Keratinocyte (primary cell): ENCODE measurements at regions not wholly inside any gene's neighbourhood (a gene's known extent, or its start where the extent isn't known, plus 50 kb on each side); places are given as distances from the start of the nearest gene placed in this dataset.

Experiments used
- EZH2 ChIP-seq: IDR thresholded peaks from one replicate; pipeline ENCODE4 v1.6.1; 2012; ENCODE audit warnings: inconsistent platforms, mild to moderate bottlenecking, low read length, moderate library complexity
- TF ChIP-seq, protein P1 (sequence below), 3 experiments: IDR thresholded peaks in 1 of 3; conservative IDR thresholded peaks in 1 of 3; optimal IDR thresholded peaks in 1 of 3; 2 replicates in 2 of 3; 3 replicates in 1 of 3; pipeline versions ENCODE3 to v1.5.1; 2011; ENCODE audit warnings: low read length in 3 of 3, mild to moderate bottlenecking in 3 of 3, moderate library complexity in 2 of 3, control low read depth in 1 of 3, inconsistent platforms in 1 of 3; ENCODE audit not compliant: insufficient read depth in 2 of 3; ENCODE audit errors: extremely low read depth in 1 of 3

GRCh38 chr12:105474672-105475071, 144.2 kb downstream of the C12orf75 start:
- TF ChIP-seq, protein P1, sequence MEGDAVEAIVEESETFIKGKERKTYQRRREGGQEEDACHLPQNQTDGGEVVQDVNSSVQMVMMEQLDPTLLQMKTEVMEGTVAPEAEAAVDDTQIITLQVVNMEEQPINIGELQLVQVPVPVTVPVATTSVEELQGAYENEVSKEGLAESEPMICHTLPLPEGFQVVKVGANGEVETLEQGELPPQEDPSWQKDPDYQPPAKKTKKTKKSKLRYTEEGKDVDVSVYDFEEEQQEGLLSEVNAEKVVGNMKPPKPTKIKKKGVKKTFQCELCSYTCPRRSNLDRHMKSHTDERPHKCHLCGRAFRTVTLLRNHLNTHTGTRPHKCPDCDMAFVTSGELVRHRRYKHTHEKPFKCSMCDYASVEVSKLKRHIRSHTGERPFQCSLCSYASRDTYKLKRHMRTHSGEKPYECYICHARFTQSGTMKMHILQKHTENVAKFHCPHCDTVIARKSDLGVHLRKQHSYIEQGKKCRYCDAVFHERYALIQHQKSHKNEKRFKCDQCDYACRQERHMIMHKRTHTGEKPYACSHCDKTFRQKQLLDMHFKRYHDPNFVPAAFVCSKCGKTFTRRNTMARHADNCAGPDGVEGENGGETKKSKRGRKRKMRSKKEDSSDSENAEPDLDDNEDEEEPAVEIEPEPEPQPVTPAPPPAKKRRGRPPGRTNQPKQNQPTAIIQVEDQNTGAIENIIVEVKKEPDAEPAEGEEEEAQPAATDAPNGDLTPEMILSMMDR (optimal IDR thresholded peaks at IDR 0.05 in 1 of 3, IDR thresholded peaks at IDR 0.05 in 1 of 3, conservative IDR thresholded peaks at IDR 0.05 in 1 of 3; ENCODE audit: extremely low read depth in 1 of 3, insufficient read depth in 2 of 3, low read length in 3 of 3), result no peak
- no peak for TF ChIP-seq EZH2
